Fibroblast of lung (primary cell): ENCODE measurements at regions not wholly inside any gene's neighbourhood (a gene's known extent, or its start where the extent isn't known, plus 50 kb on each side); places are given as distances from the start of the nearest gene placed in this dataset.
"Not testable (repeated sequence)": the region's sequence is repeated elsewhere in the genome, so short reads cannot be mapped to it uniquely, and the experiment has no call there.

Source experiments
- DNase-seq, 2 donors: peaks; one replicate each; pipeline versions ENCODE4 v3.0.0 to v3.0.0-alpha.2; 2010; ENCODE audit warnings: low read depth in 2 of 2
- H2AFZ ChIP-seq: 2 replicates; pipeline ENCODE4 v1.5.1; 2012; ENCODE audit warnings: low read length, control low read depth, inconsistent platforms
- H3K27ac ChIP-seq: 2 replicates; pipeline ENCODE4 v1.5.1; 2011; ENCODE audit warnings: low read length, control low read depth; ENCODE audit not compliant: insufficient read depth
- H3K27me3 ChIP-seq: 2 replicates; pipeline ENCODE4 v1.5.1; 2011; ENCODE audit warnings: mild to moderate bottlenecking, low read length; ENCODE audit not compliant: control insufficient read depth, insufficient read depth
- H3K36me3 ChIP-seq: 2 replicates; pipeline ENCODE4 v1.5.1; 2011; ENCODE audit warnings: low read length; ENCODE audit not compliant: control insufficient read depth, insufficient read depth
- H3K4me1 ChIP-seq: 2 replicates; pipeline ENCODE4 v1.5.1; 2011; ENCODE audit warnings: low read length; ENCODE audit not compliant: control insufficient read depth, insufficient read depth; ENCODE audit errors: extremely low read depth
- H3K4me2 ChIP-seq: 2 replicates; pipeline ENCODE4 v1.5.1; 2011; ENCODE audit warnings: low read length, control low read depth; ENCODE audit not compliant: insufficient read depth; ENCODE audit errors: extremely low read depth
- H3K4me3 ChIP-seq, 4 experiments: fragments of 200-600 bp in 1 of 4; sonication (generic) in 1 of 4; replicated peaks in 1 of 4; 2 replicates each; pipeline ENCODE4 v1.5.1; 2011 to 2016; ENCODE audit warnings: low read length in 4 of 4, low read depth in 3 of 4, mild to moderate bottlenecking in 3 of 4, control low read depth in 2 of 4, inconsistent platforms in 1 of 4, mixed read lengths in 1 of 4; ENCODE audit not compliant: insufficient read depth in 1 of 4; ENCODE audit errors: control extremely low read depth in 1 of 4
- H3K79me2 ChIP-seq: 2 replicates; pipeline ENCODE4 v1.5.1; 2012; ENCODE audit warnings: mild to moderate bottlenecking, low read length, inconsistent platforms; ENCODE audit not compliant: control insufficient read depth, insufficient read depth
- H3K9ac ChIP-seq: 2 replicates; pipeline ENCODE4 v1.5.1; 2011; ENCODE audit warnings: mild to moderate bottlenecking, low read length, control low read depth; ENCODE audit not compliant: insufficient read depth
- H3K9me3 ChIP-seq: 2 replicates; pipeline ENCODE4 v1.5.1; 2012; ENCODE audit warnings: low read depth, low read length; ENCODE audit not compliant: control insufficient read depth, insufficient read depth
- H4K20me1 ChIP-seq: 2 replicates; pipeline ENCODE4 v1.5.1; 2011; ENCODE audit warnings: low read length; ENCODE audit not compliant: control insufficient read depth, insufficient read depth; ENCODE audit errors: extremely low read depth
- EZH2 ChIP-seq: IDR thresholded peaks from 2 replicates; pipeline ENCODE4 v1.5.1; 2012; ENCODE audit warnings: low read length, control low read depth, mild to moderate bottlenecking; ENCODE audit errors: missing control alignments
- TF ChIP-seq, protein P1 (sequence below), 2 donors: IDR thresholded peaks in 1 of 2; conservative IDR thresholded peaks in 1 of 2; 1 replicate in 1 of 2; 2 replicates in 1 of 2; pipeline ENCODE4 v1.5.1; 2011 to 2012; ENCODE audit warnings: low read length in 2 of 2, control low read depth in 1 of 2, inconsistent platforms in 1 of 2, low read depth in 1 of 2, mild to moderate bottlenecking in 1 of 2

DNA sequence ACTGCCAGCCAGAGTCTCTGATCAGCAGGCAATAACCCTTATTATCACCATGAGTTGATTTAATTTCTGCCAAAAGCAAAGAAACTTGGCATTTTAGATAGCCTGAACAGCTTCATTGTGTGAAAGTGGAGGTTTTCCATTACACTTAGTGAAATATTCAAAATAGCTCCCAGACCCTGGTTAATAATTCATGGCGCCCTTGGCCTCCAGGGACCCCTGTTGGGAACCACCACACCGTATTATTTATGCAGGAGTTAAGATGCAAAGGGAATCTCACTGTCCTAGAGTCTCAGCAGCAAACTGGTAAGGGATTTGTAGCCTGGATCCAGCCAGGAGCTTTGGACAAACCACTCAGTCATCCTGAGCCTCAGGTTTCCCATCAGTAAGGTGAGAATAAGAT is 110.0 kb upstream of the PABPC3 start:
- no peak overlapping the region for H3K9ac ChIP-seq
- H3K27ac ChIP-seq: no peak overlapping the region
- no peak overlapping the region for H3K4me3 ChIP-seq
- H4K20me1 ChIP-seq: no peaks in the 10 kb centered on the region
- no peak for DNase-seq
- H3K4me2 ChIP-seq: no peak overlapping the region
- no peaks in the 10 kb centered on the region for H3K4me1 ChIP-seq
- H2AFZ ChIP-seq: no peak overlapping the region
- peaks cover 15% of the 10 kb centered on the region for H3K27me3 ChIP-seq
- H3K79me2 ChIP-seq: no peaks in the 10 kb centered on the region
- H3K9me3 ChIP-seq: no peaks in the 10 kb centered on the region
- no peak for TF ChIP-seq EZH2
- TF ChIP-seq, protein P1, sequence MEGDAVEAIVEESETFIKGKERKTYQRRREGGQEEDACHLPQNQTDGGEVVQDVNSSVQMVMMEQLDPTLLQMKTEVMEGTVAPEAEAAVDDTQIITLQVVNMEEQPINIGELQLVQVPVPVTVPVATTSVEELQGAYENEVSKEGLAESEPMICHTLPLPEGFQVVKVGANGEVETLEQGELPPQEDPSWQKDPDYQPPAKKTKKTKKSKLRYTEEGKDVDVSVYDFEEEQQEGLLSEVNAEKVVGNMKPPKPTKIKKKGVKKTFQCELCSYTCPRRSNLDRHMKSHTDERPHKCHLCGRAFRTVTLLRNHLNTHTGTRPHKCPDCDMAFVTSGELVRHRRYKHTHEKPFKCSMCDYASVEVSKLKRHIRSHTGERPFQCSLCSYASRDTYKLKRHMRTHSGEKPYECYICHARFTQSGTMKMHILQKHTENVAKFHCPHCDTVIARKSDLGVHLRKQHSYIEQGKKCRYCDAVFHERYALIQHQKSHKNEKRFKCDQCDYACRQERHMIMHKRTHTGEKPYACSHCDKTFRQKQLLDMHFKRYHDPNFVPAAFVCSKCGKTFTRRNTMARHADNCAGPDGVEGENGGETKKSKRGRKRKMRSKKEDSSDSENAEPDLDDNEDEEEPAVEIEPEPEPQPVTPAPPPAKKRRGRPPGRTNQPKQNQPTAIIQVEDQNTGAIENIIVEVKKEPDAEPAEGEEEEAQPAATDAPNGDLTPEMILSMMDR (conservative IDR thresholded peaks at IDR 0.05 in 1 of 2, IDR thresholded peaks at IDR 0.05 in 1 of 2; ENCODE audit: low read depth in 1 of 2, low read length in 2 of 2): no peak
- H3K36me3 ChIP-seq: no peaks in the 10 kb centered on the region

DNA sequence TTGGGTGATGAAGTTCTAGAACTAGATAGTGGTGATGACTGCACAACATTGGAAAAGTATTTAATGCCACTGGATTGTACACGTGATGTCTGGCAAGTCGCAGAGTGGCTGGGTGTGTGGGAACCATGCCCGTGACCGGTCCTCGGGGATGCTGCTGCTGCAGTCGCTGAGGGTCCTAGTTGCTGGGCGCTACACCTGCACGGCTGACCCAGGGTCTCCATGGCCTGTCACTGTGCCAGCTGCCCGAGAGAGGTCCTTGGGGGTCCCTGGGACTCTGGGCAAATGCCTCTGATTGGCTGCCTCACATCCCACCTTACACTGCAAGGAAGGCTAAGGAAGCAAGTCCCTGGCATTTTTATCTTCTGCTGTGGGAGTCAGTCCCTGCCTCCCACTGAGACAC is 109.1 kb upstream of the PABPC3 start:
- Histone ChIP-seq H3K36me3 (no peaks in the 10 kb centered on the region), H3K9ac (no peak overlapping the region), H3K9me3 (no peaks in the 10 kb centered on the region), H3K27ac (no peak overlapping the region), H3K4me1 (no peaks in the 10 kb centered on the region), H3K4me3 (no peak overlapping the region), H4K20me1 (no peaks in the 10 kb centered on the region), H3K27me3 (peaks cover 15% of the 10 kb centered on the region), H2AFZ (no peak overlapping the region), H3K4me2 (no peak overlapping the region), H3K79me2 (no peaks in the 10 kb centered on the region)
- no peak for DNase-seq
- TF ChIP-seq, protein P1 (conservative IDR thresholded peaks at IDR 0.05 in 1 of 2, IDR thresholded peaks at IDR 0.05 in 1 of 2; ENCODE audit: low read depth in 1 of 2, low read length in 2 of 2): no peak
- no peak for TF ChIP-seq EZH2

- not testable (repeated sequence) for H3K36me3 ChIP-seq, H3K9ac ChIP-seq, H3K27ac ChIP-seq, DNase-seq, H3K4me1 ChIP-seq, H3K9me3 ChIP-seq, H2AFZ ChIP-seq, H4K20me1 ChIP-seq, H3K4me3 ChIP-seq, H3K79me2 ChIP-seq, H3K4me2 ChIP-seq
- peaks cover 15% of the 10 kb centered on the region for H3K27me3 ChIP-seq
Observed at GRCh38 chr13:24989959-24990358, 106.0 kb upstream of the PABPC3 start.

- H3K79me2 ChIP-seq, H4K20me1 ChIP-seq, H3K27ac ChIP-seq, H3K9me3 ChIP-seq, H3K4me2 ChIP-seq, DNase-seq, H3K27me3 ChIP-seq, H3K9ac ChIP-seq, H3K36me3 ChIP-seq, H3K4me3 ChIP-seq, H3K4me1 ChIP-seq, H2AFZ ChIP-seq: not testable (repeated sequence)
Observed at GRCh38 chr13:24992946-24993345, 103.0 kb upstream of the PABPC3 start.
